ENCODE measurements at regions not wholly inside any gene's neighbourhood (a gene's known extent, or its start where the extent isn't known, plus 50 kb on each side); places are given as distances from the start of the nearest gene placed in this dataset.
A peak's percentile ranks its signal among the peaks of the same experiment; 100 is the strongest.

DNA sequence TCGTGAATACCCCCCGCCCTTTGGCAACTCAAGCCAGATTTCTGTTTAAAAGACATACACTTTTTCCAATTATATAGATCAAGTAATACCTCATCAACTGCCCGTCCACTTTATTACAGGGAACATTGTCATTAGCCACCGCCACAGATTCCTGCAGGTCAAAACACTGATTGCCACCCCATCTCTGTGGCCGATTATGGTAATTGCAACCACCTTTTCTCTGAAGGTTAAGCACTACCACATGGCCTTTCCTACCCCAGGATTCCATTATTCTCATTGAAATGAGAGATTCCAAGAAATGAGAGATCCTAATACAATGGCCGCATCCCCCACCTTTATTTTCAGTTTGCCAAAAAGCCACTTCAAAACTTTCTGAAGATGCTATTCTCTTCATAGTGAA, 478.8 kb upstream of the HSF2 start:
- Histone ChIP-seq H3K4me1 (ENCODE audit: insufficient read depth, low read length) (no peaks in the 10 kb centered on the region), H3K9ac (ENCODE audit: insufficient read depth, low read depth, low read length) (no peak overlapping the region), H3K79me2 (ENCODE audit: insufficient read depth, low read length) (no peaks in the 10 kb centered on the region), H3K4me3 (replicated peaks in 1 of 3; ENCODE audit: insufficient read depth in 1 of 3, low read depth in 2 of 3, low read length in 3 of 3) (no peak overlapping the region), H3K4me2 (ENCODE audit: low read depth, low read length) (no peak overlapping the region), H3K9me3 (ENCODE audit: low read length) (no peaks in the 10 kb centered on the region), H4K20me1 (ENCODE audit: insufficient read depth, low read length) (no peaks in the 10 kb centered on the region), H3K27me3 (ENCODE audit: control insufficient read depth in 1 of 2, insufficient read depth in 2 of 2, low read length in 2 of 2) (no peaks in the 10 kb centered on the region), H3K27ac (ENCODE audit: extremely low read length, insufficient read depth, low read length) (no peak overlapping the region), H3K36me3 (replicated peaks in 1 of 2; ENCODE audit: control insufficient read depth in 1 of 2, insufficient read depth in 2 of 2, low read length in 2 of 2) (no peaks in the 10 kb centered on the region), H2AFZ (ENCODE audit: low read length) (no peak overlapping the region)
- intact Hi-C loops (cut with micrococcal nuclease; ENCODE audit: unreplicated experiment): no loop called here
- WGBS (ENCODE audit: low lambda C conversion rate): 8% methylated on average over 6 of the region's 6 CpGs
- in situ Hi-C loops (cut with HindIII; ENCODE audit: extremely low pct_ligation_motif_present, low pct_unique_long_range_greater_than_20kb): no loop called here
- CTCF ChIA-PET (ENCODE audit: low intra/inter-chr PET ratio, low total read pairs): no interaction called here
- no TSS peak for BruUV-seq (replicated peaks)
- TF ChIP-seq POGZ (CRISPR knock-in tag; IDR thresholded peaks at IDR 0.05) (no peak), TOPORS (CRISPR knock-in tag; IDR thresholded peaks at IDR 0.05) (no peak), ZNF781 (CRISPR knock-in tag; IDR thresholded peaks at IDR 0.05; ENCODE audit: borderline replicate concordance, not compliant biosample characterization) (no peak), ZBTB26 (CRISPR knock-in tag; IDR thresholded peaks at IDR 0.05; ENCODE audit: borderline replicate concordance) (no peak), CHCHD3 (CRISPR knock-in tag; IDR thresholded peaks at IDR 0.05) (no peak), SATB2 (CRISPR knock-in tag; IDR thresholded peaks at IDR 0.05) (no peak), U2AF2 (IDR thresholded peaks at IDR 0.05; ENCODE audit: low read depth, low read length) (no peak), ZNF160 (CRISPR knock-in tag; IDR thresholded peaks at IDR 0.05) (no peak), CREBL2 (CRISPR knock-in tag; IDR thresholded peaks at IDR 0.05; ENCODE audit: borderline replicate concordance) (no peak), HDAC2 (CRISPR knock-in tag; IDR thresholded peaks at IDR 0.05) (no peak), KDM4B (CRISPR knock-in tag; IDR thresholded peaks at IDR 0.05) (no peak), ZNF264 (CRISPR knock-in tag; IDR thresholded peaks at IDR 0.05) (no peak), FOSL1 (CRISPR knock-in tag; IDR thresholded peaks at IDR 0.05; ENCODE audit: borderline replicate concordance) (no peak), ZNF616 (CRISPR knock-in tag; IDR thresholded peaks at IDR 0.05; ENCODE audit: low read depth) (no peak)
- TF ChIP-seq, protein P1, sequence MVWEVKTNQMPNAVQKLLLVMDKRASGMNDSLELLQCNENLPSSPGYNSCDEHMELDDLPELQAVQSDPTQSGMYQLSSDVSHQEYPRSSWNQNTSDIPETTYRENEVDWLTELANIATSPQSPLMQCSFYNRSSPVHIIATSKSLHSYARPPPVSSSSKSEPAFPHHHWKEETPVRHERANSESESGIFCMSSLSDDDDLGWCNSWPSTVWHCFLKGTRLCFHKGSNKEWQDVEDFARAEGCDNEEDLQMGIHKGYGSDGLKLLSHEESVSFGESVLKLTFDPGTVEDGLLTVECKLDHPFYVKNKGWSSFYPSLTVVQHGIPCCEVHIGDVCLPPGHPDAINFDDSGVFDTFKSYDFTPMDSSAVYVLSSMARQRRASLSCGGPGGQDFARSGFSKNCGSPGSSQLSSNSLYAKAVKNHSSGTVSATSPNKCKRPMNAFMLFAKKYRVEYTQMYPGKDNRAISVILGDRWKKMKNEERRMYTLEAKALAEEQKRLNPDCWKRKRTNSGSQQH (CRISPR knock-in tag; IDR thresholded peaks at IDR 0.05; ENCODE audit: low read depth): no peak
- TF ChIP-seq, protein P2, sequence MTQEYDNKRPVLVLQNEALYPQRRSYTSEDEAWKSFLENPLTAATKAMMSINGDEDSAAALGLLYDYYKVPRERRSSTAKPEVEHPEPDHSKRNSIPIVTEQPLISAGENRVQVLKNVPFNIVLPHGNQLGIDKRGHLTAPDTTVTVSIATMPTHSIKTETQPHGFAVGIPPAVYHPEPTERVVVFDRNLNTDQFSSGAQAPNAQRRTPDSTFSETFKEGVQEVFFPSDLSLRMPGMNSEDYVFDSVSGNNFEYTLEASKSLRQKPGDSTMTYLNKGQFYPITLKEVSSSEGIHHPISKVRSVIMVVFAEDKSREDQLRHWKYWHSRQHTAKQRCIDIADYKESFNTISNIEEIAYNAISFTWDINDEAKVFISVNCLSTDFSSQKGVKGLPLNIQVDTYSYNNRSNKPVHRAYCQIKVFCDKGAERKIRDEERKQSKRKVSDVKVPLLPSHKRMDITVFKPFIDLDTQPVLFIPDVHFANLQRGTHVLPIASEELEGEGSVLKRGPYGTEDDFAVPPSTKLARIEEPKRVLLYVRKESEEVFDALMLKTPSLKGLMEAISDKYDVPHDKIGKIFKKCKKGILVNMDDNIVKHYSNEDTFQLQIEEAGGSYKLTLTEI (CRISPR knock-in tag; conservative IDR thresholded peaks at IDR 0.05): no peak
- TF ChIP-seq, protein P3, sequence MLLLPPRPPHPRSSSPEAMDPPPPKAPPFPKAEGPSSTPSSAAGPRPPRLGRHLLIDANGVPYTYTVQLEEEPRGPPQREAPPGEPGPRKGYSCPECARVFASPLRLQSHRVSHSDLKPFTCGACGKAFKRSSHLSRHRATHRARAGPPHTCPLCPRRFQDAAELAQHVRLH (CRISPR knock-in tag; IDR thresholded peaks at IDR 0.05; ENCODE audit: borderline replicate concordance, low read depth): no peak
- ATAC-seq (peak; percentile 43; the same call in 1 of the 3 replicates), FAIRE-seq (no peak), DNase-seq (ENCODE audit: low spot score) (no peak)
- POLR2A ChIA-PET: no interaction called here
